ENCODE measurements at regions not wholly inside any gene's neighbourhood (a gene's known extent, or its start where the extent isn't known, plus 50 kb on each side); places are given as distances from the start of the nearest gene placed in this dataset.

GRCh38 chr3:117045143-117045542 is 335.6 kb downstream of the TUSC7 start:
- Histone ChIP-seq H3K9me3 (ENCODE audit: low read length) (peaks cover 7% of the 10 kb centered on the region), H3K27ac (ENCODE audit: low read length) (no peak overlapping the region), H3K4me3 (ENCODE audit: low read length) (no peak overlapping the region), H3F3A (ENCODE audit: low read length, unreplicated experiment) (no peaks in the 10 kb centered on the region), H3K79me2 (ENCODE audit: low read length) (no peaks in the 10 kb centered on the region), H3K4me1 (ENCODE audit: insufficient read depth, low read length) (no peaks in the 10 kb centered on the region), H4K20me1 (ENCODE audit: low read length) (no peaks in the 10 kb centered on the region), H3K36me3 (ENCODE audit: low read depth, low read length) (no peaks in the 10 kb centered on the region), H3K9ac (ENCODE audit: low read length) (no peak overlapping the region), H2AFZ (ENCODE audit: low read length) (no peak overlapping the region), H3K27me3 (ENCODE audit: low read length) (no peaks in the 10 kb centered on the region), H3K9me2 (replicated peaks; ENCODE audit: low read length) (no peaks in the 10 kb centered on the region), H3K4me2 (ENCODE audit: low read length) (no peak overlapping the region)
- ChIA-PET CTCF (no interaction called here), POLR2A (ENCODE audit: unreplicated experiment) (no interaction called here)
- intact Hi-C loops (cut with micrococcal nuclease): no loop called here
- BruUV-seq (replicated peaks): no TSS peak
- peak; percentile 10 for DNase-seq
- no peak for TF ChIP-seq EZH2phosphoT487 (IDR thresholded peaks at IDR 0.05; ENCODE audit: borderline replicate concordance, low read length)
- no peak for TF ChIP-seq EZH2 (IDR thresholded peaks at IDR 0.05; ENCODE audit: low read length, unreplicated experiment)
- no peak for TF ChIP-seq CTCF (conservative IDR thresholded peaks at IDR 0.05; ENCODE audit: low read depth, low read length)
- no peak for ATAC-seq

GRCh38 chr3:117047951-117048705 is 338.5 kb downstream of the TUSC7 start:
- ChIA-PET POLR2A (ENCODE audit: unreplicated experiment) (no interaction called here), CTCF (no interaction called here)
- intact Hi-C loops (cut with micrococcal nuclease): no loop called here
- Histone ChIP-seq H3K9ac (ENCODE audit: low read length) (no peak overlapping the region), H3K36me3 (ENCODE audit: low read depth, low read length) (no peaks in the 10 kb centered on the region), H3K4me3 (ENCODE audit: low read length) (no peak overlapping the region), H4K20me1 (ENCODE audit: low read length) (no peaks in the 10 kb centered on the region), H2AFZ (ENCODE audit: low read length) (no peak overlapping the region), H3K4me2 (ENCODE audit: low read length) (no peak overlapping the region), H3K9me2 (replicated peaks; ENCODE audit: low read length) (no peaks in the 10 kb centered on the region), H3K79me2 (ENCODE audit: low read length) (no peaks in the 10 kb centered on the region), H3K4me1 (ENCODE audit: insufficient read depth, low read length) (no peaks in the 10 kb centered on the region), H3K27ac (ENCODE audit: low read length) (no peak overlapping the region), H3F3A (ENCODE audit: low read length, unreplicated experiment) (no peaks in the 10 kb centered on the region), H3K27me3 (ENCODE audit: low read length) (no peaks in the 10 kb centered on the region), H3K9me3 (ENCODE audit: low read length) (peaks cover 3% of the 10 kb centered on the region; the same call in 1 of the 2 replicates)
- ATAC-seq (no peak), DNase-seq (no peak)
- no TSS peak for BruUV-seq (replicated peaks)
- TF ChIP-seq EZH2 (IDR thresholded peaks at IDR 0.05; ENCODE audit: low read length, unreplicated experiment) (no peak), CTCF (conservative IDR thresholded peaks at IDR 0.05; ENCODE audit: low read depth, low read length) (no peak), EZH2phosphoT487 (IDR thresholded peaks at IDR 0.05; ENCODE audit: borderline replicate concordance, low read length) (no peak)

- DNase-seq: no peak
- H4K20me1 ChIP-seq (ENCODE audit: low read length): no peaks in the 10 kb centered on the region
- TF ChIP-seq EZH2 (IDR thresholded peaks at IDR 0.05; ENCODE audit: low read length, unreplicated experiment): no peak
- no peak for TF ChIP-seq CTCF (conservative IDR thresholded peaks at IDR 0.05; ENCODE audit: low read depth, low read length)
- TF ChIP-seq EZH2phosphoT487 (IDR thresholded peaks at IDR 0.05; ENCODE audit: borderline replicate concordance, low read length): no peak
- no peaks in the 10 kb centered on the region for H3F3A ChIP-seq (ENCODE audit: low read length, unreplicated experiment)
- no peak overlapping the region for H3K4me2 ChIP-seq (ENCODE audit: low read length)
- H3K4me3 ChIP-seq (ENCODE audit: low read length): no peak overlapping the region
- BruUV-seq (replicated peaks): no TSS peak
- H2AFZ ChIP-seq (ENCODE audit: low read length): no peak overlapping the region
- H3K4me1 ChIP-seq (ENCODE audit: insufficient read depth, low read length): no peaks in the 10 kb centered on the region
- intact Hi-C loops (cut with micrococcal nuclease): no loop called here
- ChIA-PET POLR2A (ENCODE audit: unreplicated experiment) (no interaction called here), CTCF (no interaction called here)
- no peak overlapping the region for H3K27ac ChIP-seq (ENCODE audit: low read length)
- H3K36me3 ChIP-seq (ENCODE audit: low read depth, low read length): no peaks in the 10 kb centered on the region
- no peaks in the 10 kb centered on the region; the same call in 1 of the 2 replicates for H3K9me3 ChIP-seq (ENCODE audit: low read length)
- no peaks in the 10 kb centered on the region for H3K27me3 ChIP-seq (ENCODE audit: low read length)
- H3K79me2 ChIP-seq (ENCODE audit: low read length): no peaks in the 10 kb centered on the region
- ATAC-seq: no peak
- H3K9ac ChIP-seq (ENCODE audit: low read length): no peak overlapping the region
- no peaks in the 10 kb centered on the region for H3K9me2 ChIP-seq (replicated peaks; ENCODE audit: low read length)
Measured at GRCh38 chr3:117052395-117052794, 342.8 kb downstream of the TUSC7 start.

All from PC-3 (cell line).